Liver (tissue), 8 donors: ENCODE measurements at regions not wholly inside any gene's neighbourhood (a gene's known extent, or its start where the extent isn't known, plus 50 kb on each side); places are given as distances from the start of the nearest gene placed in this dataset.

Experiments used
- DNase-seq: peaks from one replicate; pipeline ENCODE4 v3.0.0-alpha.2; 2017; ENCODE audit warnings: low spot score
- H3K27ac ChIP-seq, 2 donors: one replicate each; pipeline ENCODE4 v1.7.0; 2013; ENCODE audit warnings: inconsistent platforms in 2 of 2, low read length in 2 of 2, control low read depth in 1 of 2, low read depth in 1 of 2, mild to moderate bottlenecking in 1 of 2
- H3K27me3 ChIP-seq, 4 donors: one replicate each; pipeline versions ENCODE4 v1.6.1 to v1.7.0; 2013; ENCODE audit warnings: low read length in 3 of 4, inconsistent platforms in 1 of 4, mild to moderate bottlenecking in 1 of 4, moderate library complexity in 1 of 4; ENCODE audit not compliant: control insufficient read depth in 4 of 4, insufficient read depth in 4 of 4
- H3K36me3 ChIP-seq, 4 donors: one replicate each; pipeline versions ENCODE4 v1.6.1 to v1.7.0; 2013; ENCODE audit warnings: low read length in 3 of 4, mild to moderate bottlenecking in 3 of 4, low read depth in 1 of 4, moderate library complexity in 1 of 4; ENCODE audit not compliant: control insufficient read depth in 4 of 4, insufficient read depth in 3 of 4
- H3K4me1 ChIP-seq, 4 donors: one replicate each; pipeline versions ENCODE4 v1.6.1 to v1.7.0; 2013; ENCODE audit warnings: low read length in 3 of 4, mild to moderate bottlenecking in 3 of 4, moderate library complexity in 1 of 4; ENCODE audit not compliant: control insufficient read depth in 4 of 4, insufficient read depth in 4 of 4
- H3K4me3 ChIP-seq, 3 donors: one replicate each; pipeline versions ENCODE4 v1.6.1 to v1.7.0; 2013; ENCODE audit warnings: low read length in 3 of 3, control low read depth in 1 of 3, low read depth in 1 of 3, mild to moderate bottlenecking in 1 of 3
- H3K9ac ChIP-seq, 2 donors: one replicate each; pipeline ENCODE4 v1.7.0; 2013; ENCODE audit warnings: low read length in 2 of 2, mild to moderate bottlenecking in 2 of 2, moderate library complexity in 2 of 2, control low read depth in 1 of 2, low read depth in 1 of 2
- H3K9me3 ChIP-seq, 4 donors: one replicate each; pipeline versions ENCODE4 v1.6.1 to v1.7.0; 2013; ENCODE audit warnings: low read length in 3 of 4; ENCODE audit not compliant: control insufficient read depth in 4 of 4
- EGR1 ChIP-seq, 2 donors: IDR thresholded peaks; 2 replicates each; pipeline ENCODE4 v1.6.1; 2016 to 2018; ENCODE audit warnings: antibody characterized with exemption in 2 of 2, low read depth in 2 of 2
- FOXA1 ChIP-seq: IDR thresholded peaks from 2 replicates; pipeline ENCODE4 v1.6.1; 2016; ENCODE audit warnings: antibody characterized with exemption
- GABPA ChIP-seq, 2 donors: IDR thresholded peaks in 1 of 2; conservative IDR thresholded peaks in 1 of 2; 2 replicates each; pipeline ENCODE4 v1.6.1; 2016; ENCODE audit warnings: antibody characterized with exemption in 2 of 2, mild to moderate bottlenecking in 1 of 2, moderate library complexity in 1 of 2
- HNF4A ChIP-seq, 2 donors: conservative IDR thresholded peaks; 2 replicates each; pipeline ENCODE4 v1.6.1; 2016; ENCODE audit warnings: antibody characterized with exemption in 2 of 2, mild to moderate bottlenecking in 2 of 2
- HNF4G ChIP-seq: IDR thresholded peaks from 2 replicates; pipeline ENCODE4 v1.6.1; 2016; ENCODE audit warnings: antibody characterized with exemption
- JUND ChIP-seq, 2 donors: IDR thresholded peaks; 2 replicates each; pipeline ENCODE4 v1.6.1; 2016; ENCODE audit warnings: antibody characterized with exemption in 2 of 2
- NR2F2 ChIP-seq: IDR thresholded peaks from 2 replicates; pipeline ENCODE4 v1.6.1; 2016; ENCODE audit warnings: antibody characterized with exemption
- RAD21 ChIP-seq, 2 donors: IDR thresholded peaks; 2 replicates each; pipeline ENCODE4 v1.6.1; 2016; ENCODE audit warnings: antibody characterized with exemption in 2 of 2, mild to moderate bottlenecking in 2 of 2
- RXRA ChIP-seq, 2 donors: IDR thresholded peaks; 2 replicates each; pipeline ENCODE4 v1.6.1; 2017 to 2018; ENCODE audit warnings: antibody characterized with exemption in 2 of 2, mild to moderate bottlenecking in 1 of 2
- SP1 ChIP-seq: IDR thresholded peaks from 2 replicates; pipeline ENCODE4 v1.6.1; 2018; ENCODE audit warnings: antibody characterized with exemption, mild to moderate bottlenecking
- TAF1 ChIP-seq: conservative IDR thresholded peaks from 2 replicates; pipeline ENCODE4 v1.6.1; 2016; ENCODE audit warnings: antibody characterized with exemption, mild to moderate bottlenecking
- YY1 ChIP-seq: IDR thresholded peaks from 2 replicates; pipeline ENCODE4 v1.6.1; 2016; ENCODE audit warnings: antibody characterized with exemption, mild to moderate bottlenecking
- WGBS: extraction: QIAGEN DNeasy Blood & Tissue Kit; methylation state at CpG from one replicate; pipeline ENCODE4 v1.1.7; 2013; 5-methylcytosine and 5-hydroxymethylcytosine counted together
- TF ChIP-seq, protein P1 (sequence below): IDR thresholded peaks from 2 replicates; pipeline ENCODE4 v1.6.1; 2016; ENCODE audit warnings: antibody characterized with exemption
- TF ChIP-seq, protein P2 (sequence below): fragments of 150-350 bp; IDR thresholded peaks from 2 replicates; pipeline ENCODE4 v1.5.1; 2017; ENCODE audit warnings: improper control_type of control experiment, low read depth, low read length; ENCODE audit not compliant: missing input control
- TF ChIP-seq, protein P3 (sequence below): IDR thresholded peaks from 2 replicates; pipeline ENCODE4 v1.6.1; 2016; ENCODE audit warnings: antibody characterized with exemption
- donor health status: healthy.
- donor health status: healthy.
- donor health status: healthy.
- donor health status: healthy.
- donor health status: healthy.

DNA sequence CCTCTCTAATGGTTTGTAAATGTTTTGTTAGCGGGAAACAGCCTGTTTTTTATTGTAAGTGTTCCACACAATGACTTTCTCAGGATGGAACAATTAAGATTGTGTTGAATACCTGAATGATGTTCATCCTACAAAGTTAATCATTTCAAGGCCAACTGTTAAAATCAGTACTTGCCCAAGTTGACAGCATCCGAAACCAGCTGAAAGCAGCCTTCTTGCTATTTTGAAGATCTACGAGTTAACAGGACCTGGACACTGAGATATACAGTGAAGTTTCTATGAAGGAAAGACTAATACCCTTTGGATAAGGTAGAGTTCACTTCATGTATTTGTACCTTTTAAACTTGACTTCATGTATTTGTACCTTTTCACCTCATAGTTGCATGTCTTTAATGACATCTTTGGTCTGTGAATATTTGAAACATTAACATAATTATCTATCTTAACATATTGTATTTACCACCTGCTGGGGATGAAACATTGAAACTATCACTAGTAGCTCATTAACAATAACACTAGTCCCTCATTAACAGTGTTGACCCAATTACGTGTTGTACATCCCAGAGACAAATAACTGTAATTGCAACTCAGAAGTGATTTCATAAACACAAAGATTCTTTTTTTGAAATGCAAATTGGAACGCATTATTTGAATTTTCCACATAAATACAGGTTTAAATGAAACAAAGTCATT, 556.0 kb upstream of the MEX3C start:
- H3K36me3 ChIP-seq: no peaks in the 10 kb centered on the region
- 74% methylated on average over 5 of the region's 5 CpGs for WGBS
- TF ChIP-seq, protein P1, sequence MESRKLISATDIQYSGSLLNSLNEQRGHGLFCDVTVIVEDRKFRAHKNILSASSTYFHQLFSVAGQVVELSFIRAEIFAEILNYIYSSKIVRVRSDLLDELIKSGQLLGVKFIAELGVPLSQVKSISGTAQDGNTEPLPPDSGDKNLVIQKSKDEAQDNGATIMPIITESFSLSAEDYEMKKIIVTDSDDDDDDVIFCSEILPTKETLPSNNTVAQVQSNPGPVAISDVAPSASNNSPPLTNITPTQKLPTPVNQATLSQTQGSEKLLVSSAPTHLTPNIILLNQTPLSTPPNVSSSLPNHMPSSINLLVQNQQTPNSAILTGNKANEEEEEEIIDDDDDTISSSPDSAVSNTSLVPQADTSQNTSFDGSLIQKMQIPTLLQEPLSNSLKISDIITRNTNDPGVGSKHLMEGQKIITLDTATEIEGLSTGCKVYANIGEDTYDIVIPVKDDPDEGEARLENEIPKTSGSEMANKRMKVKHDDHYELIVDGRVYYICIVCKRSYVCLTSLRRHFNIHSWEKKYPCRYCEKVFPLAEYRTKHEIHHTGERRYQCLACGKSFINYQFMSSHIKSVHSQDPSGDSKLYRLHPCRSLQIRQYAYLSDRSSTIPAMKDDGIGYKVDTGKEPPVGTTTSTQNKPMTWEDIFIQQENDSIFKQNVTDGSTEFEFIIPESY: no peak
- no peak for TF ChIP-seq SP1
- TF ChIP-seq, protein P2, sequence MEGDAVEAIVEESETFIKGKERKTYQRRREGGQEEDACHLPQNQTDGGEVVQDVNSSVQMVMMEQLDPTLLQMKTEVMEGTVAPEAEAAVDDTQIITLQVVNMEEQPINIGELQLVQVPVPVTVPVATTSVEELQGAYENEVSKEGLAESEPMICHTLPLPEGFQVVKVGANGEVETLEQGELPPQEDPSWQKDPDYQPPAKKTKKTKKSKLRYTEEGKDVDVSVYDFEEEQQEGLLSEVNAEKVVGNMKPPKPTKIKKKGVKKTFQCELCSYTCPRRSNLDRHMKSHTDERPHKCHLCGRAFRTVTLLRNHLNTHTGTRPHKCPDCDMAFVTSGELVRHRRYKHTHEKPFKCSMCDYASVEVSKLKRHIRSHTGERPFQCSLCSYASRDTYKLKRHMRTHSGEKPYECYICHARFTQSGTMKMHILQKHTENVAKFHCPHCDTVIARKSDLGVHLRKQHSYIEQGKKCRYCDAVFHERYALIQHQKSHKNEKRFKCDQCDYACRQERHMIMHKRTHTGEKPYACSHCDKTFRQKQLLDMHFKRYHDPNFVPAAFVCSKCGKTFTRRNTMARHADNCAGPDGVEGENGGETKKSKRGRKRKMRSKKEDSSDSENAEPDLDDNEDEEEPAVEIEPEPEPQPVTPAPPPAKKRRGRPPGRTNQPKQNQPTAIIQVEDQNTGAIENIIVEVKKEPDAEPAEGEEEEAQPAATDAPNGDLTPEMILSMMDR: no peak
- no peak overlapping the region for H3K4me3 ChIP-seq
- no peak for DNase-seq
- H3K9ac ChIP-seq: no peak overlapping the region
- no peaks in the 10 kb centered on the region for H3K9me3 ChIP-seq
- H3K27me3 ChIP-seq: no peaks in the 10 kb centered on the region
- no peak overlapping the region for H3K27ac ChIP-seq
- H3K4me1 ChIP-seq: no peaks in the 10 kb centered on the region

DNA sequence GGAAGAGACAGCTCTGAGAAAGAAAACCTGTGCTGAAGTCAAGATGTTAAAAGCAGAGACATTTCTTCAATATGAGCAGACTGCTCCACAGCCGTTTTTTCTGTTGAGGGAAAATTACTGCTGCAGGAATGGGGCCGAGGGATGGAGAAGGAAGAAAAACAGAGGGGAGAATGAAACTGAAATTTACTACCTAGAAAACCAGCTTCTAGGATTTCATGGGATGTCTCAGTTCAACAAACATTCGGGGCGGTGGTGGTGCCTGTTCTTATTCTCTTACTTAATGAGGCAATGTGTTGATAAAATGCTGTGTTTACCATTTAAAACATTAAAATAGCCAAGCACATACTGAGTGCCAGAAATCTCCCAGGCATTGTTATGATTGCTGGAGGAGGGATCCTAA, 557.1 kb upstream of the MEX3C start:
- 74% methylated on average over 4 of the region's 4 CpGs for WGBS
- Histone ChIP-seq H3K27me3 (no peaks in the 10 kb centered on the region), H3K9ac (no peak overlapping the region), H3K4me3 (no peak overlapping the region), H3K9me3 (no peaks in the 10 kb centered on the region), H3K27ac (no peak overlapping the region), H3K4me1 (no peaks in the 10 kb centered on the region), H3K36me3 (no peaks in the 10 kb centered on the region)
- no peak for DNase-seq
- TF ChIP-seq JUND (IDR thresholded peaks at IDR 0.05) (no peak), RAD21 (IDR thresholded peaks at IDR 0.05) (no peak), HNF4G (no peak), RXRA (IDR thresholded peaks at IDR 0.05) (no peak), YY1 (no peak), NR2F2 (no peak)

DNA sequence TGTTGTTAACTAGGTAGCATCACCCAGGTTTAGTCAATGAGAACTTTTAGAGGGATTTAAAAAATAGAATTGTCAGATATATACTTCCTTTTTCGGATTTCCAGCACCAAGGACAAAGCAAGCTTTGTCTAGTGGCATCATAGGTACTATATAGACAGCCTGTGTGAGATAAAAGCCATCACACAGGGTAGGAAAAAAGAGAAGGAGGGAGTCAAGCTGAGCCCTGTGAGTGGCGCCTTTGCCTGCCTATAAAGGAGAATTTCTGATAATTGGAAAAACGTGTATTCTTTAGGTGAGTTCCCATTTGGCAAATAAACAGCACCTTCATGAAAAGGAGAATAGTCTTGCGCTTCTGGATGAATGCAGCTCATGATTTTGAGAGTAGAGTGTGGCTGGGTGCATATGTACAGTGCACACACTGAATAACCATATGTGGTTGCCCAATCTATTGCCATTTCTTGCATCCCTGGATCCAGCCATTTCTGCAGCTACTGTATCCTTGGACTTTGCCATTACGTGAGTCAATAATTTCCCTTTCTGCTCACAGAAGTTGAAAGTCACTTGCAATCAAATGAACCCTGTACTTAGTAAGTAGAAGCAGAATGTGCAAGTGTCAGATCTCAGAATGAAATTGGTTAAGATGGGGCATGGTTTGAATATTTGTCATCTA, 559.9 kb upstream of the MEX3C start:
- no peaks in the 10 kb centered on the region for H3K36me3 ChIP-seq

More for the DNA sequence above, 559.9 kb upstream of the MEX3C start:
- H3K9ac ChIP-seq: no peak overlapping the region
- no peaks in the 10 kb centered on the region for H3K4me1 ChIP-seq
- no peak for TF ChIP-seq HNF4A (conservative IDR thresholded peaks at IDR 0.05)
- no peak for TF ChIP-seq EGR1 (IDR thresholded peaks at IDR 0.05; ENCODE audit: low read depth in 2 of 2)
- TF ChIP-seq SP1: no peak
- no peak for TF ChIP-seq FOXA1
- TF ChIP-seq JUND (IDR thresholded peaks at IDR 0.05): no peak
- TF ChIP-seq, protein P3, sequence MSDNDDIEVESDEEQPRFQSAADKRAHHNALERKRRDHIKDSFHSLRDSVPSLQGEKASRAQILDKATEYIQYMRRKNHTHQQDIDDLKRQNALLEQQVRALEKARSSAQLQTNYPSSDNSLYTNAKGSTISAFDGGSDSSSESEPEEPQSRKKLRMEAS: no peak
- TF ChIP-seq, protein P2: no peak
- TF ChIP-seq, protein P1: no peak
- TF ChIP-seq RXRA (IDR thresholded peaks at IDR 0.05): no peak
- TF ChIP-seq GABPA (IDR thresholded peaks at IDR 0.05 in 1 of 2, conservative IDR thresholded peaks at IDR 0.05 in 1 of 2): no peak
- TF ChIP-seq NR2F2: no peak
- TF ChIP-seq RAD21 (IDR thresholded peaks at IDR 0.05): no peak
- no peak for TF ChIP-seq YY1
- TF ChIP-seq TAF1: no peak
- DNase-seq: no peak
- no peaks in the 10 kb centered on the region for H3K9me3 ChIP-seq
- no peak overlapping the region for H3K27ac ChIP-seq
- H3K27me3 ChIP-seq: no peaks in the 10 kb centered on the region
- 62% methylated on average over 5 of the region's 5 CpGs for WGBS
- H3K4me3 ChIP-seq: no peak overlapping the region
